GM12872 (cell line): ENCODE measurements at regions not wholly inside any gene's neighbourhood (a gene's known extent, or its start where the extent isn't known, plus 50 kb on each side); places are given as distances from the start of the nearest gene placed in this dataset.

ENCODE experiments used
- CTCF ChIP-seq: IDR thresholded peaks from 3 replicates; pipeline ENCODE4 v1.5.1; 2011; ENCODE audit warnings: low read depth, mild to moderate bottlenecking, low read length, moderate library complexity; ENCODE audit not compliant: insufficient read depth

GRCh38 chr13:54999399-54999907 lies 1970.8 kb downstream of the OLFM4 start:
- TF ChIP-seq CTCF, result no peak

- TF ChIP-seq CTCF, result no peak
Observed at GRCh38 chr13:55000043-55000442, 1971.4 kb downstream of the OLFM4 start.

GRCh38 chr13:55000844-55001243 lies 1972.2 kb downstream of the OLFM4 start:
- no peak for TF ChIP-seq CTCF

- no peak for TF ChIP-seq CTCF
Observed at GRCh38 chr13:55001881-55002280, 1973.3 kb downstream of the OLFM4 start.

- no peak for TF ChIP-seq CTCF
Observed at GRCh38 chr13:55007681-55008080, 1979.1 kb downstream of the OLFM4 start.

- no peak for TF ChIP-seq CTCF
Observed at GRCh38 chr13:55013051-55013450, 1984.4 kb downstream of the OLFM4 start.

- no peak for TF ChIP-seq CTCF
Observed at GRCh38 chr13:55029280-55029679, 2000.7 kb downstream of the OLFM4 start.

- no peak for TF ChIP-seq CTCF
Observed at GRCh38 chr13:55038230-55038629, 2009.6 kb downstream of the OLFM4 start.
